PC-3 (cell line): ENCODE measurements at regions not wholly inside any gene's neighbourhood (a gene's known extent, or its start where the extent isn't known, plus 50 kb on each side); places are given as distances from the start of the nearest gene placed in this dataset.

ENCODE experiments used
- ATAC-seq: fragments of 200-7000 bp; cut with Tn5 transposase; 2 replicates; pipeline ENCODE4 v1.9.1; 2020; ENCODE audit warnings: mild to moderate bottlenecking, moderate library complexity
- BruUV-seq: library from RNA; stranded (reverse); fragments of 400-500 nt; replicated peaks from 2 replicates; lab custom pipeline; 2021; lab: Mats Ljungman, UMichigan
- CTCF ChIA-PET: fragments of 300-600 bp; sonication (Branson Sonifier 250); formaldehyde crosslinking; loops from one replicate; lab custom pipeline; 2022; ENCODE audit warnings: antibody characterized with exemption; lab: Charles Lee
- POLR2A ChIA-PET: fragments of 300-600 bp; sonication (Branson Sonifier 250); formaldehyde crosslinking; loops from one replicate; lab custom pipeline; 2022; ENCODE audit warnings: antibody characterized with exemption; ENCODE audit not compliant: unreplicated experiment; lab: Charles Lee
- DNase-seq: peaks from one replicate; pipeline ENCODE4 v3.0.0-alpha.2; 2015
- H2AFZ ChIP-seq: fragments of 300-600 bp; sonication (generic); 2 replicates; pipeline ENCODE4 v1.6.0; 2016; ENCODE audit warnings: antibody characterized with exemption, low read length
- H3F3A ChIP-seq: fragments of 300-600 bp; sonication (generic); one replicate; pipeline ENCODE4 v1.6.0; 2017; ENCODE audit warnings: antibody characterized with exemption, low read length, control low read depth, mild to moderate bottlenecking; ENCODE audit not compliant: unreplicated experiment
- H3K27ac ChIP-seq: fragments of 300-600 bp; sonication (generic); 2 replicates; pipeline ENCODE4 v1.5.1; 2016; ENCODE audit warnings: mild to moderate bottlenecking, low read length
- H3K27me3 ChIP-seq: fragments of 300-600 bp; sonication (generic); 2 replicates; pipeline ENCODE4 v1.6.1; 2016; ENCODE audit warnings: low read length, mixed read lengths
- H3K36me3 ChIP-seq: fragments of 300-600 bp; sonication (generic); 2 replicates; pipeline ENCODE4 v1.6.1; 2016; ENCODE audit warnings: low read depth, mixed run types, low read length, mixed read lengths
- H3K4me1 ChIP-seq: fragments of 300-600 bp; sonication (generic); 2 replicates; pipeline ENCODE4 v1.5.1; 2016; ENCODE audit warnings: low read length; ENCODE audit not compliant: insufficient read depth
- H3K4me2 ChIP-seq: fragments of 300-600 bp; sonication (generic); 2 replicates; pipeline ENCODE4 v1.6.0; 2016; ENCODE audit warnings: low read length
- H3K4me3 ChIP-seq: fragments of 300-600 bp; sonication (generic); 2 replicates; pipeline ENCODE4 v1.5.1; 2016; ENCODE audit warnings: mild to moderate bottlenecking, low read length, mixed read lengths
- H3K79me2 ChIP-seq: fragments of 300-600 bp; sonication (generic); 2 replicates; pipeline ENCODE4 v1.6.1; 2017; ENCODE audit warnings: low read length, mixed read lengths
- H3K9ac ChIP-seq: fragments of 300-600 bp; sonication (generic); 2 replicates; pipeline ENCODE4 v1.6.0; 2016; ENCODE audit warnings: mild to moderate bottlenecking, low read length
- H3K9me2 ChIP-seq: fragments of 300-600 bp; sonication (generic); replicated peaks from 2 replicates; pipeline ENCODE4 v1.6.1; 2016; ENCODE audit warnings: mixed run types, low read length, mixed read lengths
- H3K9me3 ChIP-seq: fragments of 300-600 bp; sonication (generic); 2 replicates; pipeline ENCODE4 v1.6.1; 2016; ENCODE audit warnings: low read length, mixed read lengths
- H4K20me1 ChIP-seq: fragments of 300-600 bp; sonication (generic); 2 replicates; pipeline ENCODE4 v1.6.1; 2016; ENCODE audit warnings: low read length, mixed read lengths
- EZH2 ChIP-seq: fragments of 300-600 bp; sonication (generic); IDR thresholded peaks from one replicate; pipeline ENCODE4 v1.6.1; 2017; ENCODE audit warnings: antibody characterized with exemption, mild to moderate bottlenecking, low read length; ENCODE audit not compliant: unreplicated experiment
- EZH2phosphoT487 ChIP-seq: fragments of 300-600 bp; sonication (generic); IDR thresholded peaks from 2 replicates; pipeline ENCODE4 v1.6.1; 2018; ENCODE audit warnings: mild to moderate bottlenecking, antibody characterized with exemption, low read length, borderline replicate concordance
- intact Hi-C: fragments of 100-400 bp; cut with micrococcal nuclease; formaldehyde crosslinking; loops from 2 replicates; pipeline ENCODE4 v1.9.0; 2023
- TF ChIP-seq, protein P1 (sequence below): fragments of 300-600 bp; sonication (generic); conservative IDR thresholded peaks from 2 replicates; pipeline ENCODE4 v1.5.1; 2017; ENCODE audit warnings: antibody characterized with exemption, low read depth, mild to moderate bottlenecking, low read length

DNA sequence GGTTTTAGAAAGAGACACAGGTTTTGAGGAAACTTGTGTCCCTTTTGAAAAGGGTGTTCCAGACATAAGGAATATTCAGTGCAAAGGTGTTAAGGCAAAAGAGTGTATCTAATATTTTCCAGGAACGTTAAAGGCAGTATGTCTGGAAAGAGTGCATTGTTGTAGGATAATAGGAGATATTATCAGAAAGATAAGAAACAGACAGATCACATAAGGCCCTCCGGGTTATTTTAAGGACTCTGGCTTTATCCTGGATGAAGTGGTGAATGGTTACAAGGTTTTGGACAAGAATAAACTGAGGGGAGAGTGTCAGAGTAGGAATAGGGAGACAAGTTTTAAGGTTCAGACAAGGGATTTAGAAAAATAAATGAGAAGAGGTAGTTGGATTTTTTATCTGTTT lies 493.7 kb upstream of the GRM7 start:
- Histone ChIP-seq H3K27ac (no peak overlapping the region), H4K20me1 (no peaks in the 10 kb centered on the region), H2AFZ (no peak overlapping the region), H3K4me1 (no peaks in the 10 kb centered on the region), H3K4me2 (no peak overlapping the region), H3K36me3 (no peaks in the 10 kb centered on the region), H3K79me2 (no peaks in the 10 kb centered on the region), H3K4me3 (no peak overlapping the region), H3K27me3 (no peaks in the 10 kb centered on the region), H3F3A (no peaks in the 10 kb centered on the region), H3K9me2 (no peaks in the 10 kb centered on the region), H3K9ac (no peak overlapping the region), H3K9me3 (0 out of 2 replicates have a peak, but pooled peaks cover 3% of the 10 kb centered on the region)
- intact Hi-C loops = no loop called here
- no peak for DNase-seq
- TF ChIP-seq, protein P1, sequence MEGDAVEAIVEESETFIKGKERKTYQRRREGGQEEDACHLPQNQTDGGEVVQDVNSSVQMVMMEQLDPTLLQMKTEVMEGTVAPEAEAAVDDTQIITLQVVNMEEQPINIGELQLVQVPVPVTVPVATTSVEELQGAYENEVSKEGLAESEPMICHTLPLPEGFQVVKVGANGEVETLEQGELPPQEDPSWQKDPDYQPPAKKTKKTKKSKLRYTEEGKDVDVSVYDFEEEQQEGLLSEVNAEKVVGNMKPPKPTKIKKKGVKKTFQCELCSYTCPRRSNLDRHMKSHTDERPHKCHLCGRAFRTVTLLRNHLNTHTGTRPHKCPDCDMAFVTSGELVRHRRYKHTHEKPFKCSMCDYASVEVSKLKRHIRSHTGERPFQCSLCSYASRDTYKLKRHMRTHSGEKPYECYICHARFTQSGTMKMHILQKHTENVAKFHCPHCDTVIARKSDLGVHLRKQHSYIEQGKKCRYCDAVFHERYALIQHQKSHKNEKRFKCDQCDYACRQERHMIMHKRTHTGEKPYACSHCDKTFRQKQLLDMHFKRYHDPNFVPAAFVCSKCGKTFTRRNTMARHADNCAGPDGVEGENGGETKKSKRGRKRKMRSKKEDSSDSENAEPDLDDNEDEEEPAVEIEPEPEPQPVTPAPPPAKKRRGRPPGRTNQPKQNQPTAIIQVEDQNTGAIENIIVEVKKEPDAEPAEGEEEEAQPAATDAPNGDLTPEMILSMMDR = no peak
- TF ChIP-seq EZH2 (no peak), EZH2phosphoT487 (no peak)
- no peak for ATAC-seq
- BruUV-seq = no TSS peak
- ChIA-PET CTCF (no interaction called here), POLR2A (no interaction called here)

DNA sequence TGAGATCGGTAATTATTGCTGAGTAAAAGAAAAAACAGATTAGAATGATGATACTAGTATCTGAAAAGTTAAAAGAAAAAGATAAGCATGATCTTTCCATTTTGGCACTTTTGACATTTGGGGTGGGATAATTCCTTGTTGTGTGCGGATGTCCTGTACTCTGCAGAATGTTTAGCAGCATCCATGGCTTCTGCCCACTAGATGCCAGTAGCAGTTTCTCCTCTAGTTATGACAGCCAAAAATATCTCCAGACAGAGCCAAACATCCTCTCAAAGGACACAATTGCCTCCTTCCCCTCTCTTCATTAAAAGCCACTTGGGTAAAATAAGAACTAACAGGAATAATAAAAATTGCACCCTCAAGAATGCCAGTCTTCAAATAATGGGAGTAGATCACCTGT lies 468.8 kb upstream of the GRM7 start:
- Histone ChIP-seq H3K4me3 (no peak overlapping the region), H3K4me2 (no peak overlapping the region), H3K79me2 (no peaks in the 10 kb centered on the region), H3K9ac (no peak overlapping the region), H2AFZ (no peak overlapping the region), H3F3A (no peaks in the 10 kb centered on the region), H3K4me1 (no peaks in the 10 kb centered on the region), H3K36me3 (no peaks in the 10 kb centered on the region), H3K9me2 (no peaks in the 10 kb centered on the region), H4K20me1 (no peaks in the 10 kb centered on the region), H3K27ac (no peak overlapping the region), H3K9me3 (no peaks in the 10 kb centered on the region), H3K27me3 (no peaks in the 10 kb centered on the region)
- DNase-seq (no peak), ATAC-seq (no peak)
- intact Hi-C loops = no loop called here
- ChIA-PET POLR2A (no interaction called here), CTCF (no interaction called here)
- TF ChIP-seq EZH2 (no peak), EZH2phosphoT487 (no peak)
- TF ChIP-seq, protein P1 = no peak
- no TSS peak for BruUV-seq

- POLR2A ChIA-PET = no interaction called here
- no peaks in the 10 kb centered on the region for H3K4me1 ChIP-seq
- no peak overlapping the region for H2AFZ ChIP-seq
- H3K9ac ChIP-seq = no peak overlapping the region
- H3K9me3 ChIP-seq = no peaks in the 10 kb centered on the region
- ATAC-seq (no peak), DNase-seq (no peak)
- no TSS peak for BruUV-seq
- H3K4me2 ChIP-seq = no peak overlapping the region
- CTCF ChIA-PET = no interaction called here
- no peaks in the 10 kb centered on the region for H3K27me3 ChIP-seq
- no peaks in the 10 kb centered on the region for H3K36me3 ChIP-seq
- no peak overlapping the region for H3K27ac ChIP-seq
- no peaks in the 10 kb centered on the region for H4K20me1 ChIP-seq
- H3K4me3 ChIP-seq = no peak overlapping the region
- H3K79me2 ChIP-seq = no peaks in the 10 kb centered on the region
- intact Hi-C loops = no loop called here
- H3K9me2 ChIP-seq = no peaks in the 10 kb centered on the region
- TF ChIP-seq EZH2 (no peak), EZH2phosphoT487 (no peak)
- TF ChIP-seq, protein P1 = no peak
- no peaks in the 10 kb centered on the region for H3F3A ChIP-seq
These were observed 466.0 kb upstream of the GRM7 start for GRCh38 chr3:6394944-6395343.
